Middle frontal gyrus (tissue), 1 donor: ENCODE measurements at regions not wholly inside any gene's neighbourhood (a gene's known extent, or its start where the extent isn't known, plus 50 kb on each side); places are given as distances from the start of the nearest gene placed in this dataset.

Experiments used
- DNase-seq: peaks from one replicate; pipeline ENCODE4 v3.0.0-alpha.2; 2015; ENCODE audit warnings: low spot score; ENCODE audit errors: extremely low spot score

- DNase-seq: no peak
These were observed 114.9 kb upstream of the ANKRD1 start for GRCh38 chr10:91035650-91036292.

GRCh38 chr10:91036807-91037411 is 116.0 kb upstream of the ANKRD1 start:
- no peak for DNase-seq

GRCh38 chr10:91038971-91039370 is 118.1 kb upstream of the ANKRD1 start:
- DNase-seq: no peak

GRCh38 chr10:91040343-91040742 is 119.5 kb upstream of the ANKRD1 start:
- no peak for DNase-seq

GRCh38 chr10:91042069-91042468 is 121.2 kb upstream of the ANKRD1 start:
- DNase-seq: no peak

- no peak for DNase-seq
These were observed 122.5 kb upstream of the ANKRD1 start for GRCh38 chr10:91043173-91043910.

GRCh38 chr10:91046869-91047268 is 126.0 kb upstream of the ANKRD1 start:
- DNase-seq: no peak

- no peak for DNase-seq
These were observed 127.5 kb upstream of the ANKRD1 start for GRCh38 chr10:91048380-91048779.

GRCh38 chr10:91049296-91049987 is 128.6 kb upstream of the ANKRD1 start:
- no peak for DNase-seq

GRCh38 chr10:91049988-91050360 is 129.1 kb upstream of the ANKRD1 start:
- no peak for DNase-seq

GRCh38 chr10:91050371-91051034 is 129.6 kb upstream of the ANKRD1 start:
- DNase-seq: no peak

GRCh38 chr10:91051829-91052228 is 130.9 kb upstream of the ANKRD1 start:
- DNase-seq: peak; percentile 65

GRCh38 chr10:91054325-91054724 is 133.4 kb upstream of the ANKRD1 start:
- DNase-seq: no peak

GRCh38 chr10:91061187-91061586 is 140.3 kb upstream of the ANKRD1 start:
- no peak for DNase-seq

GRCh38 chr10:91061608-91062007 is 140.7 kb upstream of the ANKRD1 start:
- DNase-seq: no peak

- DNase-seq: no peak
These were observed 141.2 kb upstream of the ANKRD1 start for GRCh38 chr10:91062091-91062490.

GRCh38 chr10:91071786-91072185 is 148.7 kb upstream of the PCGF5 start:
- DNase-seq: no peak

GRCh38 chr10:91073286-91073979 is 147.0 kb upstream of the PCGF5 start:
- DNase-seq: peak; percentile 20

GRCh38 chr10:91076991-91077548 is 143.4 kb upstream of the PCGF5 start:
- DNase-seq: no peak

- DNase-seq: no peak
These were observed 142.9 kb upstream of the PCGF5 start for GRCh38 chr10:91077549-91078071.
